ENCODE measurements at regions not wholly inside any gene's neighbourhood (a gene's known extent, or its start where the extent isn't known, plus 50 kb on each side); places are given as distances from the start of the nearest gene placed in this dataset.

DNA sequence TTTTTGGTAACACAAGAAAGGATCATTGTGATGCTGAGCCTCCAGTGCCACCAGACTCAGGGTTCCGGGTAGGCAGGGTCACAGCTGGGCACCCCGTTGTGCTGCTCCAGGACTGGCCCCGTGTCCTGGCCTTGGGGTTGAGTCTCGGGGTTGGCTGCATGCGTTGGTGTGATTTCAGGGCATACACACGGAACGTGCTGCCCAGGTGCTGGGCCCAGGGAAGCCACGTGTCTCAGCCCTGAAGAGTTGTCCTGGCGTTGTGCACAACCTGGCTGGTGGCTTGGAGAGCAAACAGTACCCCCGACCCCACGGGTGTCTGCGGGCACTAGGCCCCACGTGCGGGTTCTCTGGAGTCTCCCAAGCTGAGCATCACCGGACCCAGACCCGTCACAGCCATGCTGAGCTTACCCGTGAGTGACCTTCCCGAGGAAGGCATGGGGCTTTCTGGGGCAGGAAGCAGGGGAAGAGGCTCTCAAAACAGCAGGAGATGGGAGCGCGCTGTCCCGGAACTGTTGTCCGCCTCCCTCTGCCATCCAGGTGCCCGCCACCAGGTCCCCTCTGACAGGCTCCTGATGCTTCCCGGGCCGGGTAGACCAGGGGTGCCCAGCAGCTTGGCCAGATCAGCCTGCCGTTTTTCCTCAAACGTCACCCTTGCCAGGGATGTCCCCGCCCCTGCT lies 66.1 kb upstream of the ENPP6 start:
- H3K27ac ChIP-seq (replicated peaks) = peak overlapping the region; percentile 74
- DNase-seq = no peak
- no peaks in the 10 kb centered on the region for H3K36me3 ChIP-seq
- H3K27me3 ChIP-seq (ENCODE audit: low read depth) = no peaks in the 10 kb centered on the region
- H3K4me1 ChIP-seq = peaks cover 35% of the 10 kb centered on the region
- TF ChIP-seq, protein P1, sequence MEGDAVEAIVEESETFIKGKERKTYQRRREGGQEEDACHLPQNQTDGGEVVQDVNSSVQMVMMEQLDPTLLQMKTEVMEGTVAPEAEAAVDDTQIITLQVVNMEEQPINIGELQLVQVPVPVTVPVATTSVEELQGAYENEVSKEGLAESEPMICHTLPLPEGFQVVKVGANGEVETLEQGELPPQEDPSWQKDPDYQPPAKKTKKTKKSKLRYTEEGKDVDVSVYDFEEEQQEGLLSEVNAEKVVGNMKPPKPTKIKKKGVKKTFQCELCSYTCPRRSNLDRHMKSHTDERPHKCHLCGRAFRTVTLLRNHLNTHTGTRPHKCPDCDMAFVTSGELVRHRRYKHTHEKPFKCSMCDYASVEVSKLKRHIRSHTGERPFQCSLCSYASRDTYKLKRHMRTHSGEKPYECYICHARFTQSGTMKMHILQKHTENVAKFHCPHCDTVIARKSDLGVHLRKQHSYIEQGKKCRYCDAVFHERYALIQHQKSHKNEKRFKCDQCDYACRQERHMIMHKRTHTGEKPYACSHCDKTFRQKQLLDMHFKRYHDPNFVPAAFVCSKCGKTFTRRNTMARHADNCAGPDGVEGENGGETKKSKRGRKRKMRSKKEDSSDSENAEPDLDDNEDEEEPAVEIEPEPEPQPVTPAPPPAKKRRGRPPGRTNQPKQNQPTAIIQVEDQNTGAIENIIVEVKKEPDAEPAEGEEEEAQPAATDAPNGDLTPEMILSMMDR (IDR thresholded peaks at IDR 0.05; ENCODE audit: borderline replicate concordance) = no peak
- intact Hi-C loops (cut with micrococcal nuclease) = no loop called here
- H3K4me3 ChIP-seq = peak overlapping the region; percentile 59
- no peaks in the 10 kb centered on the region for H3K9me3 ChIP-seq (replicated peaks)

DNA sequence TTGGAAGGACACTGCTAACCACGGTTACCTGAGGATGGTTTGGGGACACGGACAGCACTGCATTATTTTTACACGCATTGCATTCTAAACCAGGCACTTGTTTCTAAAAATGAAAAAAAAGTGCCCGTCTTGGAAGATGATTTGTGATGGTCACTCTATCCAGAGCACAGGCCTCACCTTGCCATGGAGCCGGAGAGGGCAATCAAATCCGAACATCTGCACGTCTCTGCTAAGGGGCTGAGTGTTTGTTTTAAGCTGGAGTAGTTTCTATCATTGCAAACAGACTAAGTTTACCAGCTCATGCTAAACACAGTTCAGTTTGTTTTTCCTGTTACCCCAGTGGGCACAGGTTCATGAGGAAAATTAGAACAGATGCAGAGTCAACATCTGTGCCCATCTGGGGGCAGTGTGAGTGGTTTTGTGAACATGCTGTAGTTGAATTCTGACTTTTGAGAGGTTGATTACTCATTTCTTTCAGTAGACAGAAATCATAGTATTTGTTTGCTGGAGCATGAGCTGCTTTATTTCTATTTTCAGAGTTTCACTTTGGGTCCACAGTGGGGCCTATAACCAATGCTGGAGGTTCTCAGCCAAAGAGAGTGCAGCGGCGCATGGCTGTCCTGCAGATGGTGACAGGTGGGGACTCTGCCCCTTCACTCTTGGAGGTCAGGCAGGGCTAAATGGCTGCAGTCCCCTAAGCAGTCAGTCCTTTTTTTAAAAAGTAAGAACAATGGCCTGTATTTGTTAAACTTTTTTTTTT lies 65.4 kb upstream of the ENPP6 start:
- Histone ChIP-seq H3K27ac (replicated peaks) (peak overlapping the region; percentile 74), H3K36me3 (no peaks in the 10 kb centered on the region)
- intact Hi-C loops (cut with micrococcal nuclease) = no loop called here

DNA sequence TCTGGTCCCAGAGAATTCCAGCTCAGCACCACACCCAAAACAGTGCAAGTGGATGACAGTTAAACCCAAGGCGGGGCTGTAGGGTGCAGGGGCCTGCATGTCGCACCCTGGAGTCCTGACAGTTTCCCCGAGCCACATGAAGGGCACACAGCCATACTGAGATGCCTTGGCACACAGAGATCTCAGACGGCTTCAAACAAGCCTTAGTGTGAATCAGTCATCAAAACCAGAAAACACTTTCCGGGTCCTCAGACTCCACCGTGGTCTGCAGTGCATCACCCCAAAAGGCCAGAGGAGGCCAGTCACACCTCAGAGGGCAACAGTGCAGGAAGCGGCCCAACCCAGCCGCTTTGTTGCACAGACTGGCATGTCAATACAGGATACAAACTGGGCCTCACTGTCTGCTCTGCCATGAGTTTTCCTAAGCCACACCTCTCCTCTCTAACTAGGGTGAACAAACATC lies 64.6 kb upstream of the ENPP6 start:
- H3K27me3 ChIP-seq (ENCODE audit: low read depth) = no peaks in the 10 kb centered on the region
- peak overlapping the region; percentile 51 for H3K27ac ChIP-seq (replicated peaks)
- intact Hi-C loops (cut with micrococcal nuclease) = no loop called here

More for the DNA sequence above, 65.4 kb upstream of the ENPP6 start:
- Histone ChIP-seq H3K9me3 (replicated peaks) (no peaks in the 10 kb centered on the region), H3K27me3 (ENCODE audit: low read depth) (no peaks in the 10 kb centered on the region), H3K4me1 (peaks cover 35% of the 10 kb centered on the region), H3K4me3 (peak overlapping the region; percentile 59)
- TF ChIP-seq, protein P1 (IDR thresholded peaks at IDR 0.05; ENCODE audit: borderline replicate concordance) = no peak
- DNase-seq = no peak

DNA sequence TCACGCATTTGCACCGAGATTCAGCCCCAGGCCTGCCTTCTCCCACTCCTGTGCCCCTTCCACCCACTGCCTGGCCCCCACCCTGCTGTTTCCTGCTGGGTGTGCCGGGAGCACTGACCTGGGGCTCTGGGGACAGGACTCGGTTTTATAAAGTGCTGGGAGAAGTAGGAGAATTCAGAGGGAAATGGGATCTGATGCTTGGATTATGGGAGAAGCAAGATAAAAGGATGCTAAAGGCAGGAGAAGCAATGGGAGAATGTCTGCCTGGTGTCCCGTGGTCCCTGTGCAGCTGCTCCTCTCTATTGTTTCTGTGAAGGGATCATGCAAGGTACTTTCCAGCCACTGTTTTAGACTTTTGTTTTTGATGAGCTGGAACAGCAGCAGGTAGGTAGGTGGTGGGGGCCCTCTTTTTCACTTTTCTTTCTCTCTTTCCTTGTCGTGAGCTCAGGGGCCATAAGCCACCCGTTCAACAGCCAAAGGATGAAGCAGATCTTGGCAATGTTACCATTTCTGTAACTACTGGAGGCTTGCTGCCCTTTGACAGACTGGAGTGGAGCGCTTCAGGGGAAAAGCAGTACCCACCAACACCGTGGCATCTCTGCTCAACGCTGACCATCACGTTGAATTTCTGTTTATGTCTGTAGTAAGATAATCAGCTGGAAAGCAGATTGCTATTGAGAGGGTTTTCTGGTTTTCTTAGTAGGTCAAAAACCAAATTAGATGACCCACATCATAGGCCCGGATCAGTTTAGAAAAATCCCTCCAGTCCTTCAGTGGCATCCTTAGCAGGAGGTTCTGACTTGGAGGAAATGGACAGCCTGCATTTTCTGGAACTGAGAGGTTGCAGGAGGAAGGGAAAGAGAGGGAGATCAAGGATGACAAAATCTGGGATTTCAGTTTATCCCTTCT lies 63.8 kb upstream of the ENPP6 start:
- TF ChIP-seq, protein P1 (IDR thresholded peaks at IDR 0.05; ENCODE audit: borderline replicate concordance) = no peak
- no peak for DNase-seq
- Histone ChIP-seq H3K36me3 (no peaks in the 10 kb centered on the region), H3K4me1 (peaks cover 27% of the 10 kb centered on the region), H3K9me3 (replicated peaks) (peaks cover 6% of the 10 kb centered on the region), H3K4me3 (no peak overlapping the region), H3K27me3 (ENCODE audit: low read depth) (no peaks in the 10 kb centered on the region), H3K27ac (replicated peaks) (peak overlapping the region; percentile 51)
- intact Hi-C loops (cut with micrococcal nuclease) = no loop called here

More for the DNA sequence above, 64.6 kb upstream of the ENPP6 start:
- TF ChIP-seq, protein P1 (IDR thresholded peaks at IDR 0.05; ENCODE audit: borderline replicate concordance) = peak; percentile 19
- Histone ChIP-seq H3K36me3 (no peaks in the 10 kb centered on the region), H3K4me3 (no peak overlapping the region), H3K9me3 (replicated peaks) (no peaks in the 10 kb centered on the region), H3K4me1 (peaks cover 27% of the 10 kb centered on the region)
- no peak for DNase-seq

DNA sequence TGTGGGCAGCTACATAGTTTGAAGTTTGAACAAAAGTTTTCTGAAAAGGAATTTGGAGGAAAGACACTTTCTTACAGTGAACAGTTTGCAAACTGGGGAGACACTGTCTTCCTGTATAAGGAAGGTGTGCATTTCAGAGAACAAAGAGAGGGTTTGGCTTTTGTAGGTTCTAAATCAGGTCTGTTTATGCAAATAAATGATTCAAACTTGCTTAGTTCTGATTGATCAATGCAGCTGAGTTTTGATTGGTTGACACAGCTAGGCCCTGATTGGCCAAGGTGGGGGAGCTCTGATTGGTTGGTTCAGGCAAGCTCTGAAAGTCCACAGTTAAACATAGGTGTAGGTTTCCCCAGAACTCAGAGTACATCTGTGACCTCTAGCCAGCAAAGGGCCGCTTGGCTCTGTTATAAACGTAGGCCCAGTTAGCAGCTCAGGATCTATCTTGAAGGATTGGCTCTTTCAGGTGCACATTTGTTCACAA lies 63.0 kb upstream of the ENPP6 start:
- Histone ChIP-seq H3K4me1 (peaks cover 27% of the 10 kb centered on the region), H3K27me3 (ENCODE audit: low read depth) (no peaks in the 10 kb centered on the region), H3K36me3 (no peaks in the 10 kb centered on the region), H3K4me3 (no peak overlapping the region), H3K27ac (replicated peaks) (no peak overlapping the region), H3K9me3 (replicated peaks) (peaks cover 12% of the 10 kb centered on the region)
- intact Hi-C loops (cut with micrococcal nuclease) = no loop called here
- TF ChIP-seq, protein P1 (IDR thresholded peaks at IDR 0.05; ENCODE audit: borderline replicate concordance) = no peak
- no peak for DNase-seq
